SH-SY5Y (cell line): ENCODE measurements at regions not wholly inside any gene's neighbourhood (a gene's known extent, or its start where the extent isn't known, plus 50 kb on each side); places are given as distances from the start of the nearest gene placed in this dataset.

ENCODE experiments used
- GATA2 ChIP-seq: IDR thresholded peaks from 2 replicates; pipeline ENCODE4 v1.6.1; 2011; ENCODE audit warnings: mild to moderate bottlenecking, low read depth, low read length
- GATA3 ChIP-seq: IDR thresholded peaks from 2 replicates; pipeline ENCODE4 v1.6.1; 2011; ENCODE audit warnings: low read depth, mild to moderate bottlenecking, low read length, moderate library complexity

DNA sequence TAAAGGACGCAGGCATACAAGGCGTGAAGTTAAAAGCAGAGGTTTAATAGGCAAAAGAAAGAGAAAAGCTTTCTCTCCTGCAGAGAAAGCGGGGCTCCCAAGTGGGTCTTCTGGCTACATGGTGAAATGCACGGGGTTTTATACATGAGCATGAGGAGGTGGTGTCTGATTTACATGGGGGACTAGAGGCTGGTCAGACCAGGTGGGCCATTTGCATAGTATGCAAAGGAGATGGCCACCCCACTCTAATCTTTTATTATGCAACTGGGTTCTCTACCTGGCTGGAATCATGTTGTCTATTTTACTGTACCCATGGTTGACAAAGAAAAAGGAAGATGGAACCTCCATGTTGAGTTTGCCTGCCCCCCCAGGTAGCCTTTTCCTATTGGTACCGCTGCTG, 356.2 kb downstream of the KCNJ3 start:
- TF ChIP-seq GATA2 (no peak), GATA3 (no peak)
